ENCODE measurements at regions not wholly inside any gene's neighbourhood (a gene's known extent, or its start where the extent isn't known, plus 50 kb on each side); places are given as distances from the start of the nearest gene placed in this dataset.

DNA sequence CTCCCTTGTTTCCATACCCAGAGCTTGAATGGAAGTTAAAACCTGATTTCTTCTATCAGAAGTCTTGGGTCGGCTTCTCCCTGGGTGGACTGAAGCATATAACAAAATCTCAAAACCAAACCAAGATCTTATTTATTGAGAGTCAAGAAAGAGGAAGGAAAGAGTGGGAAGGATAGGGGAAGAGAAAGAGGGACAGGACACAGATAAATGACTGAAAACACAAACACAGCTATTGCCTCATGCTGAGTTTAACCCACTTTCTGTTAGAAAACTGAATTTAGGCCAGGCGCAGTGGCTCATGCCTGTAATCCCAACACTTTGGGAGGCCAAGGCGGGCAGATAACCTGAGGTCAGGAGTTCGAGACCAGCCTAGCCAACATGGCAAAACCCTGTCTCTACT is 92.9 kb downstream of the PALM2AKAP2 start:
- H3K27ac ChIP-seq (ENCODE audit: control insufficient read depth, insufficient read depth): no peak overlapping the region
- H3K4me1 ChIP-seq (ENCODE audit: control insufficient read depth, insufficient read depth, low read length): no peaks in the 10 kb centered on the region
- ATAC-seq (no peak), DNase-seq (ENCODE audit: low read depth, low spot score) (no peak), FAIRE-seq (no peak)
- H3K79me2 ChIP-seq (ENCODE audit: control insufficient read depth, insufficient read depth, low read length): no peaks in the 10 kb centered on the region
- peaks cover 3 to 5% of the 10 kb centered on the region in 2 experiments; a peak in 2 of 4 replicates for H3K27me3 ChIP-seq (replicated peaks in 1 of 2; ENCODE audit: control insufficient read depth in 2 of 2, insufficient read depth in 2 of 2, low read length in 1 of 2)
- intact Hi-C loops (cut with micrococcal nuclease; ENCODE audit: unreplicated experiment) (no loop called here), in situ Hi-C loops (cut with MboI) (no loop called here)
- H2AFZ ChIP-seq (ENCODE audit: control insufficient read depth, low read depth, low read length): no peak overlapping the region
- no peaks in the 10 kb centered on the region for H3K36me3 ChIP-seq (ENCODE audit: control insufficient read depth in 2 of 2, insufficient read depth in 2 of 2, low read length in 1 of 2)
- ChIA-PET POLR2A (no interaction called here), SMC1A (ENCODE audit: uncharacterized antibody, unreplicated experiment) (interaction anchor here (0.9 kb wide), 1 partner anchor 306 kb away, joined by 3 read pairs; no protein-coding TSS in a partner anchor), RAD21 (ENCODE audit: unreplicated experiment) (no interaction called here), CTCF (interaction anchor here (1.4 to 1.5 kb wide), 2 partner anchors 11 to 345 kb away, joined by 3 read pairs; no protein-coding TSS in a partner anchor)
- no peak overlapping the region for H3K4me2 ChIP-seq (ENCODE audit: control insufficient read depth, insufficient read depth)
- H3K4me3 ChIP-seq: no peak overlapping the region
- BruUV-seq (replicated peaks): no TSS peak
- no peak overlapping the region for H3K9ac ChIP-seq (ENCODE audit: control insufficient read depth, insufficient read depth, low read length)
- 48% methylated on average over 4 of the region's 4 CpGs for WGBS (ENCODE audit: insufficient coverage, insufficient replicate concordance, low lambda C conversion rate, missing lambda C conversion rate)
- H3K9me3 ChIP-seq (replicated peaks; ENCODE audit: control insufficient read depth, insufficient read depth, low read length): no peaks in the 10 kb centered on the region
- H4K20me1 ChIP-seq (ENCODE audit: control insufficient read depth, insufficient read depth): no peaks in the 10 kb centered on the region
- no peak for TF ChIP-seq E2F8 (IDR thresholded peaks at IDR 0.05; ENCODE audit: low read depth, partially characterized antibody)
- TF ChIP-seq KDM1A (IDR thresholded peaks at IDR 0.05; ENCODE audit: borderline replicate concordance): no peak
- no peak for TF ChIP-seq TARDBP (IDR thresholded peaks at IDR 0.05; ENCODE audit: borderline replicate concordance)
- no peak for TF ChIP-seq PML (IDR thresholded peaks at IDR 0.05; ENCODE audit: low read length)
- TF ChIP-seq, protein P1, sequence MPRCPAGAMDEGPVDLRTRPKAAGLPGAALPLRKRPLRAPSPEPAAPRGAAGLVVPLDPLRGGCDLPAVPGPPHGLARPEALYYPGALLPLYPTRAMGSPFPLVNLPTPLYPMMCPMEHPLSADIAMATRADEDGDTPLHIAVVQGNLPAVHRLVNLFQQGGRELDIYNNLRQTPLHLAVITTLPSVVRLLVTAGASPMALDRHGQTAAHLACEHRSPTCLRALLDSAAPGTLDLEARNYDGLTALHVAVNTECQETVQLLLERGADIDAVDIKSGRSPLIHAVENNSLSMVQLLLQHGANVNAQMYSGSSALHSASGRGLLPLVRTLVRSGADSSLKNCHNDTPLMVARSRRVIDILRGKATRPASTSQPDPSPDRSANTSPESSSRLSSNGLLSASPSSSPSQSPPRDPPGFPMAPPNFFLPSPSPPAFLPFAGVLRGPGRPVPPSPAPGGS (IDR thresholded peaks at IDR 0.05; ENCODE audit: borderline replicate concordance, insufficient read depth, low read depth, low read length, poor library complexity, severe bottlenecking): no peak
- no peak for TF ChIP-seq CHD2 (IDR thresholded peaks at IDR 0.05; ENCODE audit: borderline replicate concordance, low read depth, low read length)
- TF ChIP-seq, protein P2, sequence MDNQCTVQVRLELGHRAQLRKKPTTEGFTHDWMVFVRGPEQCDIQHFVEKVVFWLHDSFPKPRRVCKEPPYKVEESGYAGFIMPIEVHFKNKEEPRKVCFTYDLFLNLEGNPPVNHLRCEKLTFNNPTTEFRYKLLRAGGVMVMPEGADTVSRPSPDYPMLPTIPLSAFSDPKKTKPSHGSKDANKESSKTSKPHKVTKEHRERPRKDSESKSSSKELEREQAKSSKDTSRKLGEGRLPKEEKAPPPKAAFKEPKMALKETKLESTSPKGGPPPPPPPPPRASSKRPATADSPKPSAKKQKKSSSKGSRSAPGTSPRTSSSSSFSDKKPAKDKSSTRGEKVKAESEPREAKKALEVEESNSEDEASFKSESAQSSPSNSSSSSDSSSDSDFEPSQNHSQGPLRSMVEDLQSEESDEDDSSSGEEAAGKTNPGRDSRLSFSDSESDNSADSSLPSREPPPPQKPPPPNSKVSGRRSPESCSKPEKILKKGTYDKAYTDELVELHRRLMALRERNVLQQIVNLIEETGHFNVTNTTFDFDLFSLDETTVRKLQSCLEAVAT (IDR thresholded peaks at IDR 0.05): no peak
